Endodermal cell (in vitro differentiated cells): ENCODE measurements at regions not wholly inside any gene's neighbourhood (a gene's known extent, or its start where the extent isn't known, plus 50 kb on each side); places are given as distances from the start of the nearest gene placed in this dataset.

Experiments used
- DNase-seq: peaks from one replicate; pipeline ENCODE4 v3.0.0-alpha.2; 2017
- H3K27ac ChIP-seq: 2 replicates; pipeline ENCODE4 v1.5.1; 2013; ENCODE audit warnings: mild to moderate bottlenecking, low read depth, low read length, moderate library complexity
- H3K27me3 ChIP-seq: 2 replicates; pipeline ENCODE4 v1.6.1; 2013; ENCODE audit warnings: mild to moderate bottlenecking, low read length, moderate library complexity; ENCODE audit not compliant: insufficient read depth, control insufficient read depth, poor library complexity, severe bottlenecking
- H3K36me3 ChIP-seq: 2 replicates; pipeline ENCODE4 v1.7.0; 2013; ENCODE audit warnings: mild to moderate bottlenecking, low read length, moderate library complexity; ENCODE audit not compliant: control insufficient read depth, insufficient read depth
- H3K4me1 ChIP-seq: one replicate; pipeline ENCODE4 v1.7.0; 2013; ENCODE audit warnings: low read length; ENCODE audit not compliant: control insufficient read depth, insufficient read depth
- H3K4me3 ChIP-seq: 2 replicates; pipeline ENCODE4 v1.5.1; 2013; ENCODE audit warnings: mild to moderate bottlenecking, low read length, moderate library complexity
- H3K9ac ChIP-seq: 2 replicates; pipeline ENCODE4 v1.6.1; 2013; ENCODE audit warnings: mild to moderate bottlenecking, low read length, moderate library complexity; ENCODE audit not compliant: poor library complexity, severe bottlenecking; ENCODE audit errors: extremely low read depth
- H3K9me3 ChIP-seq: 2 replicates; pipeline ENCODE4 v1.6.1; 2013; ENCODE audit warnings: mild to moderate bottlenecking, low read length, moderate library complexity; ENCODE audit not compliant: control insufficient read depth
- H3K27ac Mint-ChIP-seq: 2 replicates; pipeline ENCODE4 v1.8.0; 2020; ENCODE audit warnings: mixed read lengths
- H3K27me3 Mint-ChIP-seq: 2 replicates; pipeline ENCODE4 v1.8.0; 2021; ENCODE audit warnings: mild to moderate bottlenecking, mixed read lengths; ENCODE audit not compliant: insufficient read depth
- H3K36me3 Mint-ChIP-seq: 2 replicates; pipeline ENCODE4 v1.8.0; 2020; ENCODE audit warnings: low read depth, mixed read lengths
- H3K4me1 Mint-ChIP-seq: 2 replicates; pipeline ENCODE4 v1.8.0; 2020; ENCODE audit warnings: mixed read lengths
- H3K4me3 Mint-ChIP-seq: 2 replicates; pipeline ENCODE4 v1.8.0; 2020; ENCODE audit warnings: mild to moderate bottlenecking, moderate library complexity, mixed read lengths
- H3K9me3 Mint-ChIP-seq: 2 replicates; pipeline ENCODE4 v1.8.0; 2020; ENCODE audit warnings: mild to moderate bottlenecking, mixed read lengths
- CTCF ChIP-seq: fragments of 200-600 bp; sonication (generic); conservative IDR thresholded peaks from 2 replicates; pipeline ENCODE4 v1.5.0; 2021; ENCODE audit warnings: antibody characterized with exemption, mild to moderate bottlenecking
- WGBS, 2 experiments: methylation state at CpG; one replicate each; pipeline versions ENCODE4 v1.1.5 to v1.1.7; 2013; ENCODE audit warnings: missing lambda C conversion rate in 2 of 2, mixed read lengths in 1 of 2; ENCODE audit not compliant: insufficient coverage in 1 of 2, insufficient read length in 1 of 2; 5-methylcytosine and 5-hydroxymethylcytosine counted together

GRCh38 chr15:27601239-27601960 is 497.7 kb downstream of the OCA2 start:
- H3K4me3 ChIP-seq, result no peak overlapping the region
- no peaks in the 10 kb centered on the region for H3K27me3 Mint-ChIP-seq
- H3K9ac ChIP-seq, result no peak overlapping the region
- no peaks in the 10 kb centered on the region for H3K36me3 ChIP-seq
- no peak for TF ChIP-seq CTCF
- H3K27ac Mint-ChIP-seq, result no peak overlapping the region
- no peak overlapping the region for H3K4me3 Mint-ChIP-seq
- no peaks in the 10 kb centered on the region for H3K9me3 ChIP-seq
- H3K4me1 Mint-ChIP-seq, result peaks cover 5% of the 10 kb centered on the region
- H3K27me3 ChIP-seq, result no peaks in the 10 kb centered on the region
- WGBS, 2 experiments, result 84 to 88% methylated on average over 9 to 12 of the region's 12 CpGs
- H3K4me1 ChIP-seq, result no peaks in the 10 kb centered on the region
- no peak overlapping the region for H3K27ac ChIP-seq
- DNase-seq, result no peak
- H3K36me3 Mint-ChIP-seq, result no peaks in the 10 kb centered on the region
- H3K9me3 Mint-ChIP-seq, result peaks cover 3% of the 10 kb centered on the region

DNA sequence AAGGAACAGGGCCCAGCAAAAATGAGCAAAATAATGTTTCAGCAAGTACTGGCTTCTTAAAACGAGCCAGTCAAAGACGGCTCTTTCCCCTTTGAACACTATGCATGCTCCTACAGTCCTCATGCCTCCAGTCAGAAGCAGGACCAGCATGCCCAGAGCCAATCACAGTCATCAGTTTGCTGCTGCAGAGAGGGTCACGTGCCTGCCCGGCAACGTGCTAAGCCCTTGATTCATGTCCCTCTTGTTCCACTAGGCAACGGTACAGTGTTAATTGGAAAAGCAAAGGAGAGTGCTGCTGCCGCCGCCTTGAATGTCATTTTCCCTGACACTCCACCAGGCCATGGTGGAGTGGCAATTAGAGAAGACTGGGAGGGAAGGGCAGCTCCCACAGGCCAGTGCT is 500.1 kb downstream of the OCA2 start:
- H3K4me3 Mint-ChIP-seq, result no peak overlapping the region
- Histone ChIP-seq H3K36me3 (no peaks in the 10 kb centered on the region), H3K27ac (no peak overlapping the region), H3K4me1 (no peaks in the 10 kb centered on the region), H3K9me3 (no peaks in the 10 kb centered on the region), H3K4me3 (no peak overlapping the region), H3K9ac (no peak overlapping the region), H3K27me3 (no peaks in the 10 kb centered on the region)
- H3K9me3 Mint-ChIP-seq, result no peaks in the 10 kb centered on the region
- TF ChIP-seq CTCF, result no peak
- H3K27ac Mint-ChIP-seq, result no peak overlapping the region
- no peak for DNase-seq
- H3K36me3 Mint-ChIP-seq, result no peaks in the 10 kb centered on the region
- H3K4me1 Mint-ChIP-seq, result peaks cover 5% of the 10 kb centered on the region
- peaks cover 5% of the 10 kb centered on the region for H3K27me3 Mint-ChIP-seq
- WGBS, 2 experiments, result 93 to 97% methylated on average over 7 to 8 of the region's 8 CpGs

- Mint-ChIP-seq H3K4me1 (peaks cover 5% of the 10 kb centered on the region), H3K27ac (no peak overlapping the region), H3K4me3 (no peak overlapping the region), H3K27me3 (peaks cover 5% of the 10 kb centered on the region), H3K9me3 (no peaks in the 10 kb centered on the region), H3K36me3 (no peaks in the 10 kb centered on the region)
- Histone ChIP-seq H3K4me1 (no peaks in the 10 kb centered on the region), H3K27ac (no peak overlapping the region), H3K36me3 (no peaks in the 10 kb centered on the region), H3K4me3 (no peak overlapping the region), H3K27me3 (no peaks in the 10 kb centered on the region), H3K9me3 (no peaks in the 10 kb centered on the region), H3K9ac (no peak overlapping the region)
- no peak for TF ChIP-seq CTCF
- DNase-seq, result no peak
- WGBS, 2 experiments, result 89 to 96% methylated on average over 8 to 10 of the region's 10 CpGs
Observed at GRCh38 chr15:27598251-27599009, 500.7 kb downstream of the OCA2 start.
